Neural cell (in vitro differentiated cells): ENCODE measurements at regions not wholly inside any gene's neighbourhood (a gene's known extent, or its start where the extent isn't known, plus 50 kb on each side); places are given as distances from the start of the nearest gene placed in this dataset.

Experiments used
- H2AFZ ChIP-seq: fragments of 200-600, 300-800 bp; sonication (generic), shearing (Covaris generic); 2 replicates; pipeline ENCODE4 v1.6.0; 2014; ENCODE audit warnings: low read depth, mild to moderate bottlenecking, antibody characterized with exemption, low read length, moderate library complexity
- H3F3A ChIP-seq: fragments of 200-600 bp; shearing (Covaris generic); 2 replicates; pipeline ENCODE4 v1.6.1; 2016; ENCODE audit warnings: mild to moderate bottlenecking, moderate library complexity, mixed read lengths, antibody characterized with exemption, low read length; ENCODE audit not compliant: insufficient read depth, poor library complexity, severe bottlenecking
- H3K27ac ChIP-seq: fragments of 200-600, 300-800 bp; sonication (generic), shearing (Covaris generic); 2 replicates; pipeline ENCODE4 v1.5.1; 2014; ENCODE audit warnings: mild to moderate bottlenecking, low read length, moderate library complexity
- H3K27me3 ChIP-seq: fragments of 300-800, 200-600 bp; sonication (generic), shearing (Covaris generic); 2 replicates; pipeline ENCODE4 v1.6.0; 2014; ENCODE audit warnings: mild to moderate bottlenecking, low read depth, low read length, moderate library complexity; ENCODE audit not compliant: insufficient read depth
- H3K36me3 ChIP-seq: fragments of 300-800, 200-600 bp; sonication (generic), shearing (Covaris generic); 2 replicates; pipeline ENCODE4 v1.5.1; 2014; ENCODE audit warnings: mild to moderate bottlenecking, antibody characterized with exemption, low read length, moderate library complexity; ENCODE audit not compliant: insufficient read depth
- H3K4me2 ChIP-seq: fragments of 300-800, 200-600 bp; sonication (generic), shearing (Covaris generic); 2 replicates; pipeline ENCODE4 v1.6.0; 2014; ENCODE audit warnings: mild to moderate bottlenecking, low read length
- H3K4me3 ChIP-seq: fragments of 300-800, 200-600 bp; sonication (generic), shearing (Covaris generic); 2 replicates; pipeline ENCODE4 v1.5.1; 2014; ENCODE audit warnings: mild to moderate bottlenecking, low read length, moderate library complexity
- H3K79me2 ChIP-seq: fragments of 200-600 bp; shearing (Covaris generic); replicated peaks from 2 replicates; pipeline ENCODE4 v1.6.0; 2014; ENCODE audit warnings: mild to moderate bottlenecking, low read length, moderate library complexity; ENCODE audit not compliant: insufficient read depth
- H3K9ac ChIP-seq: fragments of 300-800, 200-600 bp; sonication (generic), shearing (Covaris generic); 2 replicates; pipeline ENCODE4 v1.6.1; 2016; ENCODE audit warnings: mild to moderate bottlenecking, low read length, mixed read lengths
- H3K9me2 ChIP-seq: fragments of 200-600 bp; shearing (Covaris generic); 2 replicates; pipeline ENCODE4 v1.6.1; 2016; ENCODE audit warnings: mild to moderate bottlenecking, low read length, mixed read lengths; ENCODE audit not compliant: insufficient read depth
- H3K9me3 ChIP-seq: fragments of 200-600, 300-800 bp; sonication (generic), shearing (Covaris generic); 2 replicates; pipeline ENCODE4 v1.6.1; 2016; ENCODE audit warnings: mild to moderate bottlenecking, mixed run types, low read length, moderate library complexity, mixed read lengths
- H4K20me1 ChIP-seq: fragments of 200-600 bp; shearing (Covaris generic); 2 replicates; pipeline ENCODE4 v1.6.1; 2016; ENCODE audit warnings: mild to moderate bottlenecking, mixed run types; ENCODE audit not compliant: insufficient read depth
- EP300 ChIP-seq: fragments of 450-650 bp; conservative IDR thresholded peaks from 2 replicates; pipeline ENCODE4 v1.6.1; 2014; ENCODE audit warnings: antibody characterized with exemption, mild to moderate bottlenecking, moderate library complexity; ENCODE audit not compliant: poor library complexity, severe bottlenecking
- EZH2 ChIP-seq: fragments of 200-600, 300-800 bp; shearing (Covaris generic), sonication (generic); IDR thresholded peaks from 2 replicates; pipeline ENCODE4 v1.6.1; 2014; ENCODE audit warnings: antibody characterized with exemption, low read length, borderline replicate concordance, mild to moderate bottlenecking; ENCODE audit not compliant: insufficient read depth, poor library complexity, severe bottlenecking
- MXI1 ChIP-seq: fragments of 450-650 bp; conservative IDR thresholded peaks from 2 replicates; pipeline ENCODE4 v1.6.1; 2014; ENCODE audit warnings: antibody characterized with exemption, mild to moderate bottlenecking; ENCODE audit not compliant: poor library complexity, severe bottlenecking
- POLR2AphosphoS5 ChIP-seq: IDR thresholded peaks from 2 replicates; pipeline ENCODE4 v1.6.1; 2012
- RAD21 ChIP-seq: fragments of 450-650 bp; conservative IDR thresholded peaks from 2 replicates; pipeline ENCODE4 v1.6.1; 2014; ENCODE audit warnings: antibody characterized with exemption, mild to moderate bottlenecking, moderate library complexity
- SMC3 ChIP-seq: fragments of 450-650 bp; conservative IDR thresholded peaks from 2 replicates; pipeline ENCODE4 v1.6.1; 2014; ENCODE audit warnings: antibody characterized with exemption, mild to moderate bottlenecking, moderate library complexity; ENCODE audit not compliant: poor library complexity
- TAF1 ChIP-seq: IDR thresholded peaks from 2 replicates; pipeline ENCODE4 v1.6.1; 2012; ENCODE audit warnings: low read depth
- TF ChIP-seq, protein P1 (sequence below): fragments of 450-650 bp; IDR thresholded peaks from 2 replicates; pipeline ENCODE4 v1.5.1; 2014; ENCODE audit warnings: antibody characterized with exemption, mild to moderate bottlenecking, moderate library complexity; ENCODE audit not compliant: poor library complexity, severe bottlenecking
- TF ChIP-seq, protein P2 (sequence below): IDR thresholded peaks from 2 replicates; pipeline ENCODE4 v1.6.1; 2012; ENCODE audit warnings: borderline replicate concordance

DNA sequence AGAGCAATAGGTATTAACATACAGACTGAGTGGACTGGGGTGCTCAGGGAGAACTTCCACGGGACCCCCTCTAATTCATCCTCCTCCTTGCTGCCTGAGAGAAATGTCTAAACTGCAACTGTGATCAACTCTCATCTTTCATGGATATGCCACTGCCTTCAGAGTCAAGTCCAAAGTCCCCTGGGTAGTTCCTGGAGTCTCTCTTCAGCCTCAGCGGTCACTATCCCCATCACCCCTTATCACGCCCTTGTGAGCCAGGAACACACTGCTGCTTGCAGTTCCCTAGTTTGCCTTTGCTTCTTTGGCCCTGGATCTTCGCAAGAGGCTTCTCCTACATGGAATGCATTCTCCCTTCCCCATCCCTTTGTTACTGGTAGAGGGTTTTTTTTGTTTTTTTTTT is 58.7 kb upstream of the AUTS2 start:
- Histone ChIP-seq H3K36me3 (no peaks in the 10 kb centered on the region), H3K27me3 (no peaks in the 10 kb centered on the region), H3K9ac (no peak overlapping the region), H3K9me2 (no peaks in the 10 kb centered on the region), H3K4me2 (no peak overlapping the region), H4K20me1 (no peaks in the 10 kb centered on the region), H3K79me2 (no peaks in the 10 kb centered on the region), H2AFZ (no peak overlapping the region), H3K27ac (no peak overlapping the region), H3K4me3 (no peak overlapping the region), H3K9me3 (no peaks in the 10 kb centered on the region), H3F3A (no peaks in the 10 kb centered on the region)
- TF ChIP-seq RAD21 (no peak), POLR2AphosphoS5 (no peak), EZH2 (no peak), EP300 (no peak), TAF1 (no peak), MXI1 (no peak), SMC3 (no peak)
- TF ChIP-seq, protein P1, sequence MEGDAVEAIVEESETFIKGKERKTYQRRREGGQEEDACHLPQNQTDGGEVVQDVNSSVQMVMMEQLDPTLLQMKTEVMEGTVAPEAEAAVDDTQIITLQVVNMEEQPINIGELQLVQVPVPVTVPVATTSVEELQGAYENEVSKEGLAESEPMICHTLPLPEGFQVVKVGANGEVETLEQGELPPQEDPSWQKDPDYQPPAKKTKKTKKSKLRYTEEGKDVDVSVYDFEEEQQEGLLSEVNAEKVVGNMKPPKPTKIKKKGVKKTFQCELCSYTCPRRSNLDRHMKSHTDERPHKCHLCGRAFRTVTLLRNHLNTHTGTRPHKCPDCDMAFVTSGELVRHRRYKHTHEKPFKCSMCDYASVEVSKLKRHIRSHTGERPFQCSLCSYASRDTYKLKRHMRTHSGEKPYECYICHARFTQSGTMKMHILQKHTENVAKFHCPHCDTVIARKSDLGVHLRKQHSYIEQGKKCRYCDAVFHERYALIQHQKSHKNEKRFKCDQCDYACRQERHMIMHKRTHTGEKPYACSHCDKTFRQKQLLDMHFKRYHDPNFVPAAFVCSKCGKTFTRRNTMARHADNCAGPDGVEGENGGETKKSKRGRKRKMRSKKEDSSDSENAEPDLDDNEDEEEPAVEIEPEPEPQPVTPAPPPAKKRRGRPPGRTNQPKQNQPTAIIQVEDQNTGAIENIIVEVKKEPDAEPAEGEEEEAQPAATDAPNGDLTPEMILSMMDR, result no peak
- TF ChIP-seq, protein P2, sequence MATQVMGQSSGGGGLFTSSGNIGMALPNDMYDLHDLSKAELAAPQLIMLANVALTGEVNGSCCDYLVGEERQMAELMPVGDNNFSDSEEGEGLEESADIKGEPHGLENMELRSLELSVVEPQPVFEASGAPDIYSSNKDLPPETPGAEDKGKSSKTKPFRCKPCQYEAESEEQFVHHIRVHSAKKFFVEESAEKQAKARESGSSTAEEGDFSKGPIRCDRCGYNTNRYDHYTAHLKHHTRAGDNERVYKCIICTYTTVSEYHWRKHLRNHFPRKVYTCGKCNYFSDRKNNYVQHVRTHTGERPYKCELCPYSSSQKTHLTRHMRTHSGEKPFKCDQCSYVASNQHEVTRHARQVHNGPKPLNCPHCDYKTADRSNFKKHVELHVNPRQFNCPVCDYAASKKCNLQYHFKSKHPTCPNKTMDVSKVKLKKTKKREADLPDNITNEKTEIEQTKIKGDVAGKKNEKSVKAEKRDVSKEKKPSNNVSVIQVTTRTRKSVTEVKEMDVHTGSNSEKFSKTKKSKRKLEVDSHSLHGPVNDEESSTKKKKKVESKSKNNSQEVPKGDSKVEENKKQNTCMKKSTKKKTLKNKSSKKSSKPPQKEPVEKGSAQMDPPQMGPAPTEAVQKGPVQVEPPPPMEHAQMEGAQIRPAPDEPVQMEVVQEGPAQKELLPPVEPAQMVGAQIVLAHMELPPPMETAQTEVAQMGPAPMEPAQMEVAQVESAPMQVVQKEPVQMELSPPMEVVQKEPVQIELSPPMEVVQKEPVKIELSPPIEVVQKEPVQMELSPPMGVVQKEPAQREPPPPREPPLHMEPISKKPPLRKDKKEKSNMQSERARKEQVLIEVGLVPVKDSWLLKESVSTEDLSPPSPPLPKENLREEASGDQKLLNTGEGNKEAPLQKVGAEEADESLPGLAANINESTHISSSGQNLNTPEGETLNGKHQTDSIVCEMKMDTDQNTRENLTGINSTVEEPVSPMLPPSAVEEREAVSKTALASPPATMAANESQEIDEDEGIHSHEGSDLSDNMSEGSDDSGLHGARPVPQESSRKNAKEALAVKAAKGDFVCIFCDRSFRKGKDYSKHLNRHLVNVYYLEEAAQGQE, result no peak

DNA sequence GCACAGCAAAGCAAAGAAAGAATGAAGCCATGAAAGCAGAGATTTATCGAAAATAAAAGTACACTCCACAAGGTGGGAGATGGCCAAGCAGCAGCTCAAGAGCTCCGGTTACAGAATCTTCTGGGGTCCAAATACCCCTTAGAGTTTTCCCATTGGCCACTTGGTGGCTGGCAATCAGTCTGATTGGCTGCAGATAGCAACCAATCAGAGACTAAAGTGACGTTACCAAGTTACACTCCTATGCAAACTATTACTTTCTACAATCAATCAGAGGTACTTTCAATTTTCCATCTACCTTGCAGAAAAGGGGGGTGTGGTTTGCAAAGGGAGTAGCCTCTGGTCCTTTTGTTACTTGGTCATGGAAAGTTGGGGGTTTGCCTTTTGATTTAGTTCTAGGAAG is 58.0 kb upstream of the AUTS2 start:
- Histone ChIP-seq H4K20me1 (no peaks in the 10 kb centered on the region), H2AFZ (no peak overlapping the region)

More for the DNA sequence above, 58.0 kb upstream of the AUTS2 start:
- Histone ChIP-seq H3K27ac (no peak overlapping the region), H3K9ac (no peak overlapping the region), H3K27me3 (no peaks in the 10 kb centered on the region), H3K79me2 (no peaks in the 10 kb centered on the region), H3K4me3 (no peak overlapping the region), H3F3A (no peaks in the 10 kb centered on the region), H3K9me3 (no peaks in the 10 kb centered on the region), H3K36me3 (no peaks in the 10 kb centered on the region), H3K9me2 (no peaks in the 10 kb centered on the region), H3K4me2 (no peak overlapping the region)
- TF ChIP-seq, protein P1, result no peak
- TF ChIP-seq POLR2AphosphoS5 (no peak), RAD21 (no peak), TAF1 (no peak), SMC3 (no peak), EZH2 (no peak), EP300 (no peak), MXI1 (no peak)
- TF ChIP-seq, protein P2, result no peak
